SU-DHL-6 (cell line): ENCODE measurements at regions not wholly inside any gene's neighbourhood (a gene's known extent, or its start where the extent isn't known, plus 50 kb on each side); places are given as distances from the start of the nearest gene placed in this dataset.
"Not testable (repeated sequence)": the region's sequence is repeated elsewhere in the genome, so short reads cannot be mapped to it uniquely, and the experiment has no call there.

ENCODE experiments used
- EZH2phosphoT487 ChIP-seq: fragments of 200-600 bp; sonication (generic), shearing (Covaris generic); conservative IDR thresholded peaks from 2 replicates; pipeline ENCODE4 v1.6.1; 2018; ENCODE audit warnings: mild to moderate bottlenecking, antibody characterized with exemption, low read length, moderate library complexity, mixed read lengths
- TF ChIP-seq, protein P1 (sequence below): fragments of 200-600 bp; sonication (generic); IDR thresholded peaks from one replicate; pipeline ENCODE4 v1.5.1; 2017; ENCODE audit warnings: antibody characterized with exemption, mild to moderate bottlenecking, low read length, moderate library complexity; ENCODE audit not compliant: insufficient read depth, poor library complexity, severe bottlenecking

DNA sequence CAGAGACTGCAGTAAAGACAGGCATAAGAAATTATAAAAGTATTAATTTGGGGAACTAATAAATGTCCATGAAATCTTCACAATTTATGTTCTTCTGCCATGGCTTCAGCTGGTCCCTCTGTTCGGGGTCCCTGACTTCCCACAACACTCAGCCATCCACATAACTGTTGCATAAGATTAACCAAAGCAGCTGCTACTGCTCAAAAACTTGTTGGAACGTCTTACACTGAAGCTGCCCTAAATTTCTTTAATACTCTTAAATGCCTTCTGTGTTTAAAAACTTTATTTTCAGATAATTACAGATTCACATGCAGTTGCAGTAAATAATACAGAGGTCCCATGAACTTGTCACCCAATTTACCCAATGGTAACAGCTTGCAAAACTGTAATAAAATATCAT is 193.1 kb upstream of the DTNA start:
- not testable (repeated sequence) for TF ChIP-seq EZH2phosphoT487
- TF ChIP-seq, protein P1, sequence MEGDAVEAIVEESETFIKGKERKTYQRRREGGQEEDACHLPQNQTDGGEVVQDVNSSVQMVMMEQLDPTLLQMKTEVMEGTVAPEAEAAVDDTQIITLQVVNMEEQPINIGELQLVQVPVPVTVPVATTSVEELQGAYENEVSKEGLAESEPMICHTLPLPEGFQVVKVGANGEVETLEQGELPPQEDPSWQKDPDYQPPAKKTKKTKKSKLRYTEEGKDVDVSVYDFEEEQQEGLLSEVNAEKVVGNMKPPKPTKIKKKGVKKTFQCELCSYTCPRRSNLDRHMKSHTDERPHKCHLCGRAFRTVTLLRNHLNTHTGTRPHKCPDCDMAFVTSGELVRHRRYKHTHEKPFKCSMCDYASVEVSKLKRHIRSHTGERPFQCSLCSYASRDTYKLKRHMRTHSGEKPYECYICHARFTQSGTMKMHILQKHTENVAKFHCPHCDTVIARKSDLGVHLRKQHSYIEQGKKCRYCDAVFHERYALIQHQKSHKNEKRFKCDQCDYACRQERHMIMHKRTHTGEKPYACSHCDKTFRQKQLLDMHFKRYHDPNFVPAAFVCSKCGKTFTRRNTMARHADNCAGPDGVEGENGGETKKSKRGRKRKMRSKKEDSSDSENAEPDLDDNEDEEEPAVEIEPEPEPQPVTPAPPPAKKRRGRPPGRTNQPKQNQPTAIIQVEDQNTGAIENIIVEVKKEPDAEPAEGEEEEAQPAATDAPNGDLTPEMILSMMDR, result not testable (repeated sequence)
